Stimulated activated naive B cell treated with anti-CD40 and anti-IgM and Interleukin-4, amounts not matched to agents 10 μg/mL and 1 μg/mL and 100 μg/mL, for 72 hours (primary cell): ENCODE measurements at regions not wholly inside any gene's neighbourhood (a gene's known extent, or its start where the extent isn't known, plus 50 kb on each side); places are given as distances from the start of the nearest gene placed in this dataset.

Experiments used
- ATAC-seq, 2 donors: fragments of 150-1000 bp; cut with Tn5 transposase; replicated peaks; 2 replicates each; pipeline ENCODE4 v1.10.0; 2021; ENCODE audit warnings: moderate library complexity in 1 of 2
- DNase-seq: peaks from one replicate; pipeline ENCODE4 v3.0.0; 2021
- H3K27ac Mint-ChIP-seq: one replicate; pipeline ENCODE4 v1.8.0; 2022; ENCODE audit warnings: mild to moderate bottlenecking, mixed read lengths
- H3K27me3 Mint-ChIP-seq, 2 donors: one replicate each; pipeline ENCODE4 v1.8.0; 2022; ENCODE audit warnings: mixed read lengths in 2 of 2
- H3K36me3 Mint-ChIP-seq, 2 donors: one replicate each; pipeline ENCODE4 v1.8.0; 2022; ENCODE audit warnings: mixed read lengths in 2 of 2, mild to moderate bottlenecking in 1 of 2
- H3K4me1 Mint-ChIP-seq, 2 donors: one replicate each; pipeline ENCODE4 v1.8.0; 2022; ENCODE audit warnings: mixed read lengths in 2 of 2, mild to moderate bottlenecking in 1 of 2
- H3K4me3 Mint-ChIP-seq, 2 donors: one replicate each; pipeline ENCODE4 v1.8.0; 2022; ENCODE audit warnings: mild to moderate bottlenecking in 2 of 2, mixed read lengths in 2 of 2, moderate library complexity in 1 of 2
- H3K9me3 Mint-ChIP-seq, 2 donors: one replicate each; pipeline ENCODE4 v1.8.0; 2022; ENCODE audit warnings: mixed read lengths in 2 of 2, mild to moderate bottlenecking in 1 of 2

DNA sequence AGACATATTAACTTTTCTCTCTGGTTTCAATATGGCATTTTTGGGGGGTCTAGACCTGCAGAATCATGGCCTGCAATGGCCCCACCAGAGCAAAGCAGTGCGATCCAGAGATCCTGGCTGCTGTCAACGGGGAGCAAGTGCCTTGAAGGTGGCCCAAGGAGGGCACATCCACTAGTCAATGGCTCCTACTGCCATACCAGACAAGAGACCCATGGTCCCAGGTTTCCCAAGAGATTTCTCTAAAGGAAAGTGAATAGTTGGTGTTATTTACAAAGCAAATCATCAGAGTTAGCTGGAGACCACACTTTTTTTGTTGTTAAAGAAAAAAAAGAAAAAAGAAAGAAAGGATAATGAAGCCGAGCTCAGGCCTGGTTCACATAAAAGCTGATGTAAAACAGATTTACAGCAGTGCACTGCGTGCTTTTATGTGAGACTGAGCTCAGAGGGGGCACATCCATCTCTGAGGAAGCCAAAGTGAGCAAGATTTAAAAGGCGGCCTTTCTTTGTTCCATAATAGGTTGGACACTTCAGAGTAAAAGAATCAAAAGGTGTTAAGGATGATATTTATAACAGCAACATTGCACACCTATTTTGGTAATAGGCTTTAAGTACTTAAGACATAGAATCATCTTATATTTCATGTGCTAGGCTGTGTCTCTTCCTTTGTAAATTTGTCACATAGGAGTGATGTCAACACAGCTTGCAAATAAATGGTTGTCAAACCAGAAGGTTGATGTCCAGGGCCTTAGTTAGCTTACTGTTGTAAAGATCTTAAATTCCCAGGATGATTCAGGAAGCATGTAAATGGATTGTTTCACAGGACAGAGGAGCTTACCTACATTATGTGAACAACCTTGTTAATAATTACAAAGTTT lies 201.3 kb upstream of the NTM start:
- Mint-ChIP-seq H3K36me3 (no peaks in the 10 kb centered on the region), H3K4me3 (no peak overlapping the region), H3K9me3 (no peaks in the 10 kb centered on the region)

DNA sequence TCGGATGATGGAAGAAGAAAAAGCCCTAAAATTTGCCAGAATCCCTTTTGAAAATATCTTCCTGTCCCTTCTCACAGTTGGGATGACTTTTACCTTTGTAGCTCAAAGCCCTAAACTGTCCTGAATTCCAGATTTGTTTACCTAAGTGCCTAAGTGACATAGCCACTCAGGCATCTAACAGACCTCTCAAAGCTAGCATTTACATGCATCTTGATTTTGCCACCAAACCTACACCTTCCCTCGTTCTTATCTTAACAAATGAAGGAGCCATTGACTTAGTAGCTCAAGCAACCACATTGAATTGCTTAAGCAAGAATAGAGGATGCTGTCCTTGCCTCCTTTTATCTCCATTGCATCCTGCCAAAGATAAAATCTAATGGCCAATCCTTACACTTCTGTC lies 198.4 kb upstream of the NTM start:
- ATAC-seq: no peak
- H3K4me3 Mint-ChIP-seq: no peak overlapping the region
- no peaks in the 10 kb centered on the region for H3K36me3 Mint-ChIP-seq
- no peaks in the 10 kb centered on the region for H3K27me3 Mint-ChIP-seq
- H3K9me3 Mint-ChIP-seq: peaks cover 1 to 7% of the 10 kb centered on the region in 2 donors
- no peak for DNase-seq
- H3K27ac Mint-ChIP-seq: no peak overlapping the region
- H3K4me1 Mint-ChIP-seq: no peaks in the 10 kb centered on the region

More for the DNA sequence above, 201.3 kb upstream of the NTM start:
- H3K27me3 Mint-ChIP-seq: no peaks in the 10 kb centered on the region
- H3K4me1 Mint-ChIP-seq: no peaks in the 10 kb centered on the region
- ATAC-seq (no peak), DNase-seq (no peak)
- H3K27ac Mint-ChIP-seq: no peak overlapping the region

DNA sequence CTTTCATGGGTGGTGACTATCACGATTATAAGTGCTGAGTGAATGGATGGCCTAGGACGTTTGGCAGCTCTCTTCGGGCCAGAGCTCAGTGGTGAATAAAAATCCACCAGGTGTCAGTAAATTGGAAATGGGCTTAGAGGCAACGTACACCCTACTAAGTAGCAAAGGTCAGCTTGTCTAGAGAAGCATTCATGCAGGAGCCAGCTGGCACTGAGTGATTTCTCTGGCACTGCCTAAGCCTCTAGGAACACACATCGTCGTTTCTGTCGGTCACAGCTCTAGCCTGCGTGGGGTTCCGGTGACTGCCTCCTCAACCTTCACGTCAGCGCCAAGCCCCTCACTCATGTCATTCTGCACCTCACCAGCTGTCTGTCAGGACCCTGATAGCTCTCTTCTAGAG lies 192.4 kb upstream of the NTM start:
- Mint-ChIP-seq H3K4me3 (no peak overlapping the region), H3K27me3 (peaks cover 0 to under 1% of the 10 kb centered on the region in 2 donors), H3K27ac (no peak overlapping the region), H3K4me1 (no peaks in the 10 kb centered on the region), H3K36me3 (no peaks in the 10 kb centered on the region), H3K9me3 (peaks cover 1 to 10% of the 10 kb centered on the region in 2 donors)
- DNase-seq: no peak
- no peak for ATAC-seq

DNA sequence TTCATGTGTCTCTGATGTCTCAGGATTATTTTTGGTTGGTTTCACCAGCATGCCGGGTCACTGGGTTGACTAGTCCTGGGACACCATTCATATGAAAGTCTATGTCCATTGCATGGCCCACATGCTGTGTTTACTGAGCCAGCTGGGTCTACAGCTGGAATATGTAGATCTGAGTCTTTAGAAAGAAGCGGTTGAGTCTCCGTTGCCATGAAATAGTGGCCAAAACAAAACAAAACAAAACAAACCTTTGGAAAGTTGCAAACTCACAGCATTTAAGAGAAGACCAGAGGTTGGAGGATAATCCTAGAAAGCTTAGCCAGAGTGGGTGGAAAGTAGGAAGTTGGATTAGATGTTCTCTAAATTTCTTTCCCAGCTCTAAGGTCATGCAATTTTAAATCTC lies 191.8 kb upstream of the NTM start:
- Mint-ChIP-seq H3K36me3 (no peaks in the 10 kb centered on the region), H3K4me3 (no peak overlapping the region), H3K9me3 (peaks cover 3 to 10% of the 10 kb centered on the region in 2 donors), H3K27ac (no peak overlapping the region), H3K4me1 (no peaks in the 10 kb centered on the region), H3K27me3 (peaks cover 4 to 7% of the 10 kb centered on the region in 2 donors)
- DNase-seq (no peak), ATAC-seq (no peak)

DNA sequence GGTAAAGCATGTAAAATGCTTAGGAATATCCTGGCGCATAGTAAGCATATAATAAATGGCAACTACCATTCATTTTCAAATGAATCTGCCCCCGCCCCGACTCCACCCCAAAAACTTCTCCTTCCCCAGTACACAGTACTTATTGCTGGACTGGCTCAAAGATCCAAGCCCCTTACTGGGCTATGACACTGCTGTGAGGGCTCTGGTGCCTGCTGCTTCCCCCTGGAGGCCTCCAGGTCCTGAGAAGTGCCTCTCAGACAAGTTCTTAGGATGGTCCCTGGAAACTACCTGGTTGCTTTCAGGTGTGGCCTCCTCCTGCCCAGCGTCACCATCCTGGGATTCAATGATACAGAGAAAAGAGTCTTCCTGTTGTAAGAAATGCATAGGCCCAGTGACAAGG lies 190.6 kb upstream of the NTM start:
- ATAC-seq: no peak
- H3K9me3 Mint-ChIP-seq: peaks cover 2 to 8% of the 10 kb centered on the region in 2 donors
- no peak overlapping the region for H3K27ac Mint-ChIP-seq
- H3K4me3 Mint-ChIP-seq: no peak overlapping the region
- H3K27me3 Mint-ChIP-seq: peaks cover 4 to 11% of the 10 kb centered on the region in 2 donors
- no peak for DNase-seq
- H3K4me1 Mint-ChIP-seq: no peaks in the 10 kb centered on the region
- no peaks in the 10 kb centered on the region for H3K36me3 Mint-ChIP-seq

DNA sequence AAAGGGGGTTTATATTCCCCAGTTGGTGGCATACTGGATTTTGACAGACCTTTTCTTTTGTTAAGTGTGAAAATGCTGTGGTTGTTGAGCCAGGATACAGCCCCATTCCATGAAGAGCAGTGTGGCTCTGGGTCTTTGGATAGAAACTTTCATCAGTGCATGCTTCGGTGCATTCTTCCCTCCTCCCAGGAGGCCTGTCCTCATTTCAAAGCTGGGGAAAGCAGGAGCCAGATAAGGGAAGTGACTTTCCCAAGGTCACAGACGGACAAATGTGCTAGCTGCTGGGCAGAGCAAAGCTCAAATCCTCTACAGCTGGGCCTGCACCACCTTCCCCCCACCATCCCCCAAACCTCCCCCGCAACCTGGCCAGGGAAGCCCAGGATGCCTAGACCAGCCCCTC lies 184.5 kb upstream of the NTM start:
- no peak overlapping the region for H3K4me3 Mint-ChIP-seq
- H3K27me3 Mint-ChIP-seq: peaks cover 11 to 26% of the 10 kb centered on the region in 2 donors
- H3K9me3 Mint-ChIP-seq: peaks cover 0 to 2% of the 10 kb centered on the region in 2 donors
- H3K27ac Mint-ChIP-seq: no peak overlapping the region
- no peaks in the 10 kb centered on the region for H3K36me3 Mint-ChIP-seq
- no peak for ATAC-seq
- DNase-seq: no peak
- H3K4me1 Mint-ChIP-seq: peaks cover 8 to 16% of the 10 kb centered on the region in 2 donors

DNA sequence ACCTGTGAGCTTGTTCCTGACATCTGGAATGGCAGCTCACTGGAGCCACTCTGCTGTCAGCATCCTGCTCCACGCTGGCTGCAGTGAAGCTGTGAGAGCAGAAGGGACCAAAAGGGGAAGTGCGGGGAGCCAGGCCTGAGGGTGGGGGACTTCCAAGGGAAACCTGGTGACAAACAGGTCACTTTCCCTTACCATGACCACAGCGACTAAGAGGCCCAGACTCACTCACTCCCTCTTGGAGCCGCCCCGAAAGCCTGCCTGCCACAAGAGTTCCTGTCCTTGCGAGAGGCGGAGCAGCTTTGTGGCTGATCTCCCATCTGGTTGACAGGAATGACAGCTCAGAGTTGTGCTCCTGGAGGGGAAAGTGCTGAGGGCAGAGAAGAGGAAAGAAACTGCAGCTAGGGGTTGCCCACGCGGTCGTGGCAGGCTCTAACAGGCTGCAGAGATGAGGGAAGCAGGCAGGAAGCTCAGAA lies 183.8 kb upstream of the NTM start:
- H3K4me3 Mint-ChIP-seq: peak overlapping the region; percentile 63 to 73
- ATAC-seq: peak; percentile 96 to 97
- H3K4me1 Mint-ChIP-seq: peaks cover 8 to 16% of the 10 kb centered on the region in 2 donors
- H3K36me3 Mint-ChIP-seq: no peaks in the 10 kb centered on the region
- peaks cover 0 to 2% of the 10 kb centered on the region in 2 donors for H3K9me3 Mint-ChIP-seq
- peak; percentile 75 for DNase-seq
- peaks cover 11 to 26% of the 10 kb centered on the region in 2 donors for H3K27me3 Mint-ChIP-seq
- peak overlapping the region; percentile 75 for H3K27ac Mint-ChIP-seq

DNA sequence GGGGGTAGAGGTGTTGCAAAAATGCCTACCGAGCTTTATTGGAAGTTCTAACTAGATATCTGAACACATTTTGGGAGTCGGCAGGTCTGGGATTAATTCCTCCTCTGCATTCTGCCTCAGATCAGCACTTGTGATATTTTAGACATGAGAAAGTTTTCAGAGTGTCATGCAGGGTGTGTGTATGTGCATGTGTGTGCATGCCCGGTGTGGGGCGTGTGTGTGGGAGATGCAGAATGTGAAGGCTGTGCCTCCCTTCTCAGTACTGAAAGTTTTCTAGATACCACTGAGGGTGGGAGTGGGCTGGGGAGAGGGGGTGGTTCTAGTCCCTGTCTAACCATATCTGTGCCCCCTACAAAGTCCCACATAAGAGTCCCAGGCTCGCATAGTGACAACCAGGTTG lies 180.0 kb upstream of the NTM start:
- Mint-ChIP-seq H3K27ac (no peak overlapping the region), H3K4me3 (no peak overlapping the region), H3K9me3 (no peaks in the 10 kb centered on the region), H3K36me3 (no peaks in the 10 kb centered on the region), H3K27me3 (peaks cover 7 to 16% of the 10 kb centered on the region in 2 donors), H3K4me1 (peaks cover 8 to 16% of the 10 kb centered on the region in 2 donors)
- ATAC-seq: no peak
- no peak for DNase-seq

DNA sequence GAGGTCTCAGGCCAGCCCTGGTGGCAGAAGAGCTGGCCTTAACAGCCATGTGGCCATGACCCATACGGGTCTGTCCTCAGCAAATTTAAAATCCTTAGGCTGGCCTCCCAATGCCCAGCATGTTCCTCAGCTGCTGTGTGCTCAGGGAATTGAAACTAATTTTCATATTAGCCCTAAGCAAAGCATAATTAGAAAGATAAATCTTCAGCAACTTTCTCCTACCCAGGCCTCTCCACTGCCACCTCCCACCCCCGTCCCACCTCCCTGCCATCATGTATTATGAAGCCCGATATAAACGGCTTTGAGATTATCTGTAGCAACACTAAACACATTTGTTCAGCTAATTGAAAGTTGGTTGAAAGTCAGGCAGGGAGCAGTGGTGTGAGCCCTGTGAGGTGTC lies 178.8 kb upstream of the NTM start:
- no peak for DNase-seq
- no peaks in the 10 kb centered on the region for H3K36me3 Mint-ChIP-seq
- H3K27me3 Mint-ChIP-seq: peaks cover 4 to 9% of the 10 kb centered on the region in 2 donors
- no peak overlapping the region for H3K4me3 Mint-ChIP-seq
- no peaks in the 10 kb centered on the region for H3K9me3 Mint-ChIP-seq
- no peak for ATAC-seq
- peaks cover 6 to 9% of the 10 kb centered on the region in 2 donors for H3K4me1 Mint-ChIP-seq
- H3K27ac Mint-ChIP-seq: no peak overlapping the region

DNA sequence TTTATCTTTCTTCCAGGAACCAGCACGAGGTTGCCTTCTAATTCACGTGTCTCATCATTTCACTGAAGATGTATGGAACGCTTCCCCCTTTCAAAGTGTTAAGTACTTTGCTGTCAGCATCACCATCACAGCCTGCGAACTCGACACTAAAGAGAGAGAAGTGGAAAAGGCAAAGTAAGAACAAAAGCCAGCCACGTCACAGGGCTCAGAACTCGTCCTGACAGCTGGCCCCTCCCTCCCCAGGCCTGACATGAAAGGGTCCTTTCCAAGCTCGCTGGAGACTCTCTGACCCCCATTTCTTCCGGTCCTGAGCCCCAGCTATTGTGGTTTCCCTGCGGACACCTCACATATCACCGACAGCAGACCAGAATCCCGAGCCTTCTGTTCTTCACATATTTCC lies 177.8 kb upstream of the NTM start:
- no peaks in the 10 kb centered on the region for H3K27me3 Mint-ChIP-seq
- H3K9me3 Mint-ChIP-seq: no peaks in the 10 kb centered on the region

DNA sequence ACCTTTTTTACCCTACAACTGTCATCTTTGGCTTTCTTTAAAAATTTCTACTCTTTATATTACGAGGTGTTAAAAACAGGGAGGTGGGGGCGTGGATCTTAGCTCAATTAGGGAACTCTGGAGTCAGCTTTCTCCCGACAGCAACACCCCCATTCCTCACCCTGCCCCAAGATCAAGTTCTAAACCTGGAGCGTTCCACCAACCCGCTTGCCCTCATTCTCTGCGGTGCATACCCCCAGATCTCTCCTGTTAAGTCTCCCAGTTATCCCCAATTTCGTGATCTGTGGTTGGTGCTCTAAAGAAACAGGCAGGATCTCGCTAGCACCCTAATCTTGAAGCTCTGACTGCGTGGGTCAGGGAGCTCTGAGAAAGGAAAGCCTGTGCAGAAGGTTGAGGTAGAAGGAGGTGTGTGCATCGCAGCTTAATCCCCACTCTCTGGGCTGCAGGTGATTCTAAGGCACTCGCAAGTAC lies 177.3 kb upstream of the NTM start:
- Mint-ChIP-seq H3K27ac (no peak overlapping the region), H3K36me3 (no peaks in the 10 kb centered on the region), H3K27me3 (no peaks in the 10 kb centered on the region), H3K4me3 (no peak overlapping the region), H3K4me1 (no peaks in the 10 kb centered on the region), H3K9me3 (no peaks in the 10 kb centered on the region)
- ATAC-seq: no peak
- DNase-seq: no peak

More for the DNA sequence above, 177.8 kb upstream of the NTM start:
- Mint-ChIP-seq H3K27ac (no peak overlapping the region), H3K4me1 (no peaks in the 10 kb centered on the region), H3K4me3 (no peak overlapping the region), H3K36me3 (no peaks in the 10 kb centered on the region)
- ATAC-seq: no peak
- no peak for DNase-seq

DNA sequence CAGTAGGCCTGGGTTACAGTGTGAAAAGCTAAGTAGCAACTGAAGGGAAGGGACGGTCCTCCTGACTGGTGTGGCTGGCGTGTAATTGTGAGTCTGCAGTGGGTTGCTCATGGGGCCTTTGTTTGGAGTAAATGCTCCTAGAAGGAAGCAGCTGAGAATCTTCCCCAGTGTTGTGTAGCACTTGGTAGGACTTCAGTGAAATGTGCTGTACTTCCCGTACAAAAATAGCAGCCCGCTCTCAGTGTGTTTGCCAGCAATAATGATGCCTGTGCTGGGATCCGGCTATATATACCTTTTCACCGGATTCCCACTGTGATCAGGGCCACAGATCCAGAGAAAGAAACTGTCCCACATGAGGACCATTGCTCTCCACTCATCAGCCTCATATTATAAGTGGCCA lies 175.7 kb upstream of the NTM start:
- Mint-ChIP-seq H3K36me3 (no peaks in the 10 kb centered on the region), H3K27me3 (no peaks in the 10 kb centered on the region), H3K4me3 (no peak overlapping the region), H3K4me1 (no peaks in the 10 kb centered on the region), H3K27ac (no peak overlapping the region), H3K9me3 (no peaks in the 10 kb centered on the region)
- ATAC-seq: no peak
- DNase-seq: no peak

DNA sequence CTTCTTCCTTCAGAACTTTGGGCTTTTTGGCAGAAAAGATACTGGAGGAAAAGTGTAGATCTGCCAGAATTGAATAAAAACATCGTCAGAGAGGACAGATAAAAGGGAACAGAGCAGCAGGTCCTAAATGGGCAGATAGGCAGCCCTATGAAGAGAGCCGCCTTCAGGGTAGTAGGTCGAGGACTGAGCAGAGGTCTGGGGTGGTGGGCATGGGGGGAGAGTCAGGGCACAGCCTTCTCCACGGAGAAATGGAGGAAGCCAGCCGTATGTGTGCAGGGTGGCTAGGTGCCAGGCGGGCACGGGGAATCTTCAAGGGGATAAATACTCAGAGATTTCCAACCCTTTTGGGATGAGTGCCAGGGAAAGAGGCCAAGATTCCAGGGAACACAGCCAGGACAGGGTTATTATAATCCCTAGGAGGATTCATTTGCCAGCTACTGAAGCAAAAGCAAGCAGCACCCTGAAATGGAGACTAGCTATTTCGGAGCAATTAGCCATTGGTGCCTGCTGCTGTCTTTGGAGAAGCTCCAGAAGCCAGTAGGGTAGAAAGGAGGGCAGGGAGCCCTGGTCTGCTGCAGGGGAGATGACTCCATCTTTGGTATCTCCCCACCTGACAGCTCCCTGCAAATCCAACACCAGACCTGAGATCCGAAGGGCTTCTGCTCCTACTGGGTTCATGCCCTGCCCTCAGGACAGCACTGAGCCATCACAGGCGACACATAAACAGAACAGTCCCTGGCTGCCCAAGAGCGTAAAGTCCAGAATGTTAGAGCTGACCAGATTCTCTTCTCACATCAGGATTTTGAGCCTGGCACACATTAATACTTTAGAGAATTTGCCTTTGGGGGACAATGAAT lies 174.5 kb upstream of the NTM start:
- H3K36me3 Mint-ChIP-seq: no peaks in the 10 kb centered on the region
- no peak for DNase-seq
- no peak for ATAC-seq
- H3K27ac Mint-ChIP-seq: no peak overlapping the region
- H3K4me3 Mint-ChIP-seq: no peak overlapping the region
- no peaks in the 10 kb centered on the region for H3K27me3 Mint-ChIP-seq
- H3K9me3 Mint-ChIP-seq: no peaks in the 10 kb centered on the region
- H3K4me1 Mint-ChIP-seq: no peaks in the 10 kb centered on the region

DNA sequence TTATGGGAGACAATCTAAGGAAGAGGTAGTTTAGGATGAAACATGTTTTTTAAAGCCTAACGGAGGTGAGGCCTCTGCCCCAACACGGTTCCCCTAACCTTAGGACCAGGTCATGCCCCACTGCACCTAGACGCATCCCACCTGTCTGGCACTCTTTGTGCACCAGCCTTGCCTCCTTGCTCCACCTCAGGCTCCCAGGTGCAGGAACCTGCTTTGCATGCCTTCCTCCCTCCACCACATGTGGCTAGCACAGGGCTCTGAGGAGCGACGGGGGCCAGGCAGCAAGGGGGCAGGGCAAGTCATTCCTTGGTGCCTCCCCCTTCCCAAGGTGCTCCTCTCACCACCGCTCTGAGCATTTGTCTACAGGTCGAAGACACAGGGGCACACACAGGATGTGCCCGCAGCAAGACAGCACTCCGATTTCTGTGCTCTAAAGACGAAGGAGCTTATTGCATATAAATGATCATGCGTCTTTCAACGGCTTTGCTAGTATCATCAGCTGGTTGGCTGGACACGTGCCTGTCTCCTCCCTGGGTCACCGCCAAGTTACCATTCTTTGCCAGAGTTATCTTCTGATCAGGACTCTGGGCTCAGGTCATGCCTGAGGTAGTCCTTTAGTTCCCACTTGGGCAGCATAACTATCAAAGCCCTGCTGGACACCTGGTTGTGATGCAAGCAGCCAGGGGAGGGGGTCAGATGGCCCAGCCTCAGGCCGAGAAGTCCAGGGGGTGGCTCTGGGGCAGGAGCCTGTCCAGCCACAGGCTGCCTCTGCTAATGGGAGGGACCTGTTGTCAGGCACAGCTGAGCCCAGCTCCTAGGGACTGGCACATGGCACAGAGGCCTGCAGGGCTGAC lies 172.0 kb upstream of the NTM start:
- DNase-seq (no peak), ATAC-seq (no peak)
- Mint-ChIP-seq H3K4me3 (no peak overlapping the region), H3K27ac (no peak overlapping the region), H3K4me1 (no peaks in the 10 kb centered on the region), H3K36me3 (no peaks in the 10 kb centered on the region), H3K9me3 (no peaks in the 10 kb centered on the region), H3K27me3 (no peaks in the 10 kb centered on the region)
